ENCODE measurements at regions not wholly inside any gene's neighbourhood (a gene's known extent, or its start where the extent isn't known, plus 50 kb on each side); places are given as distances from the start of the nearest gene placed in this dataset.

DNA sequence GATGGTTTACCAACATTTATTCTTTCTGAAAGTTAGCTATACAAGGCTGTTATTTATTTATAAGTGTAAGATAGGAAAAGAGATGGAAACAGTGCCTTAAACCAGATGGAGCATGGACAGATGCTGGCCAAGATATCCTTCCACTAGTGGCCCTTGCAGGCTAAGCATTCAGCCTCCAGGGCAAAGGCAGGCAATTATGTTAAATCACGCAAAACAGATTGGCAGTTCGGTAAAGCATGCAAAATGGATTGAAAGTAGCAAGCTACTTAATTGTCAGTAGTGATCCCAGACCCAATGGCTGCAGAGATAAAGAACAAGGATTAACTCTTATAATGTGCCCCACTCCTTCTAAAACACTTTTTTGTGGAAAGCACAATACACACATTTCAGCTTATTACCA, 105.4 kb upstream of the MAP4K3 start:
- no peak for FAIRE-seq
- Histone ChIP-seq H3K4me3 (ENCODE audit: low read length in 3 of 3) (peak overlapping the region in 1 of 3 donors; percentile 19), H3K4me1 (ENCODE audit: control insufficient read depth in 2 of 3, insufficient read depth in 2 of 3, low read depth in 1 of 3, low read length in 3 of 3) (peaks cover 0 to 7% (median 6%) of the 10 kb centered on the region in 3 donors), H3K27ac (ENCODE audit: low read depth in 2 of 2, low read length in 2 of 2) (peak overlapping the region in 1 of 2 donors; percentile 15), H3K36me3 (ENCODE audit: control insufficient read depth in 2 of 3, insufficient read depth in 3 of 3, low read length in 3 of 3) (no peaks in the 10 kb centered on the region), H3K27me3 (ENCODE audit: control insufficient read depth, insufficient read depth, low read length) (no peaks in the 10 kb centered on the region), H3K9ac (ENCODE audit: low read length in 3 of 3) (no peak overlapping the region), H3K9me3 (ENCODE audit: control insufficient read depth in 2 of 3, insufficient read depth in 1 of 3, low read length in 3 of 3) (no peaks in the 10 kb centered on the region)
- TF ChIP-seq, protein P1, sequence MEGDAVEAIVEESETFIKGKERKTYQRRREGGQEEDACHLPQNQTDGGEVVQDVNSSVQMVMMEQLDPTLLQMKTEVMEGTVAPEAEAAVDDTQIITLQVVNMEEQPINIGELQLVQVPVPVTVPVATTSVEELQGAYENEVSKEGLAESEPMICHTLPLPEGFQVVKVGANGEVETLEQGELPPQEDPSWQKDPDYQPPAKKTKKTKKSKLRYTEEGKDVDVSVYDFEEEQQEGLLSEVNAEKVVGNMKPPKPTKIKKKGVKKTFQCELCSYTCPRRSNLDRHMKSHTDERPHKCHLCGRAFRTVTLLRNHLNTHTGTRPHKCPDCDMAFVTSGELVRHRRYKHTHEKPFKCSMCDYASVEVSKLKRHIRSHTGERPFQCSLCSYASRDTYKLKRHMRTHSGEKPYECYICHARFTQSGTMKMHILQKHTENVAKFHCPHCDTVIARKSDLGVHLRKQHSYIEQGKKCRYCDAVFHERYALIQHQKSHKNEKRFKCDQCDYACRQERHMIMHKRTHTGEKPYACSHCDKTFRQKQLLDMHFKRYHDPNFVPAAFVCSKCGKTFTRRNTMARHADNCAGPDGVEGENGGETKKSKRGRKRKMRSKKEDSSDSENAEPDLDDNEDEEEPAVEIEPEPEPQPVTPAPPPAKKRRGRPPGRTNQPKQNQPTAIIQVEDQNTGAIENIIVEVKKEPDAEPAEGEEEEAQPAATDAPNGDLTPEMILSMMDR (IDR thresholded peaks at IDR 0.05; ENCODE audit: borderline replicate concordance, extremely low read depth, insufficient read depth) = no peak
- intact Hi-C loops (cut with DNase I) = no loop called here
- DNase-seq = peak in 4 of 5 donors; percentile 42 to 71 (median 59)

DNA sequence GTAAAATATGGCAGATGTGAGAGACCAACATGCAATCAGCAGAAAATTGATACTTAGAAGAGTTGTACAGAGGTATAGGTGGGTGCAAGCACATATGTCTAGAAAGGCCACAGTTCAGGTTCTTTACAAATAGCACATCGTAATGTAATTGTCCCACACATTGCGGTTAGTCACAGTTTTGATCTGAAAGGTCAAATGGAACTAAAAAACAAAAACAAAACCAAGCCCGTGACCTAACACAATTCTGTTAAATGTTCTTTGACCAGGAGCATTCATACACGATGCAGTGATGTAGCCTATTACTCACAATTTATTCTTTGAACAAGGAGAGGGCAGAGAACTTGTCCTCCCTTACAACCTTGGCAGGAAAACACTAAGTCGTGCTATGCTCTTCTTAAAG, 108.9 kb upstream of the MAP4K3 start:
- H3K36me3 ChIP-seq (ENCODE audit: control insufficient read depth in 2 of 3, insufficient read depth in 3 of 3, low read length in 3 of 3) = no peaks in the 10 kb centered on the region
- H3K9ac ChIP-seq (ENCODE audit: low read length in 3 of 3) = no peak overlapping the region
- no peak overlapping the region for H3K4me3 ChIP-seq (ENCODE audit: low read length in 3 of 3)
- FAIRE-seq = no peak
- H3K27me3 ChIP-seq (ENCODE audit: control insufficient read depth, insufficient read depth, low read length) = no peaks in the 10 kb centered on the region
- H3K9me3 ChIP-seq (ENCODE audit: control insufficient read depth in 2 of 3, insufficient read depth in 1 of 3, low read length in 3 of 3) = no peaks in the 10 kb centered on the region
- TF ChIP-seq, protein P1 (IDR thresholded peaks at IDR 0.05; ENCODE audit: borderline replicate concordance, extremely low read depth, insufficient read depth) = no peak
- intact Hi-C loops (cut with DNase I) = no loop called here
- H3K27ac ChIP-seq (ENCODE audit: low read depth in 2 of 2, low read length in 2 of 2) = no peak overlapping the region
- DNase-seq = no peak
- H3K4me1 ChIP-seq (ENCODE audit: control insufficient read depth in 2 of 3, insufficient read depth in 2 of 3, low read depth in 1 of 3, low read length in 3 of 3) = peaks cover 0 to 12% (median 10%) of the 10 kb centered on the region in 3 donors

DNA sequence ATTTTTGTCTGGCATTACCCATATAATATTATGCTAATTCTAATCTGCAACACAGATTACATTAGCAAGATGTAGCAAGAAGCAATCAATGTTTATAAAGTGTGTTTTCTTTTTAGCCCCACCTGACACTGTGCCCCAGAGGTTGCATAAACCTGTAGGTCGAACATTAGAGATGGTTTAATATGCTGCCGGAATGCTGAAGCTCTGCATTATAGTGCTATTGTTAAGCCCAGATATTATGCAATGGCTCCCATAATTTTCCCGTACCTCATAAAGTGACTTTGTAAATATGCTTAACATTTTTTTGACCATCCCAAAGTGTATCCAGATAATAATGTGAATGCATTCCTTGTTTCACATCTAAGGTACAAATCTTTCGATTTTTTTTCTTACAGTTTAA, 109.3 kb upstream of the MAP4K3 start:
- H3K36me3 ChIP-seq (ENCODE audit: control insufficient read depth in 2 of 3, insufficient read depth in 3 of 3, low read length in 3 of 3) = no peaks in the 10 kb centered on the region
- no peaks in the 10 kb centered on the region for H3K9me3 ChIP-seq (ENCODE audit: control insufficient read depth in 2 of 3, insufficient read depth in 1 of 3, low read length in 3 of 3)
- H3K27me3 ChIP-seq (ENCODE audit: control insufficient read depth, insufficient read depth, low read length) = no peaks in the 10 kb centered on the region
- no peak overlapping the region for H3K4me3 ChIP-seq (ENCODE audit: low read length in 3 of 3)
- no peak overlapping the region for H3K9ac ChIP-seq (ENCODE audit: low read length in 3 of 3)
- peak overlapping the region in 1 of 2 donors; percentile 18 for H3K27ac ChIP-seq (ENCODE audit: low read depth in 2 of 2, low read length in 2 of 2)
- H3K4me1 ChIP-seq (ENCODE audit: control insufficient read depth in 2 of 3, insufficient read depth in 2 of 3, low read depth in 1 of 3, low read length in 3 of 3) = peaks cover 0 to 11% (median 10%) of the 10 kb centered on the region in 3 donors
- intact Hi-C loops (cut with DNase I) = no loop called here
- FAIRE-seq = no peak
- TF ChIP-seq, protein P1 (IDR thresholded peaks at IDR 0.05; ENCODE audit: borderline replicate concordance, extremely low read depth, insufficient read depth) = no peak
- no peak for DNase-seq

DNA sequence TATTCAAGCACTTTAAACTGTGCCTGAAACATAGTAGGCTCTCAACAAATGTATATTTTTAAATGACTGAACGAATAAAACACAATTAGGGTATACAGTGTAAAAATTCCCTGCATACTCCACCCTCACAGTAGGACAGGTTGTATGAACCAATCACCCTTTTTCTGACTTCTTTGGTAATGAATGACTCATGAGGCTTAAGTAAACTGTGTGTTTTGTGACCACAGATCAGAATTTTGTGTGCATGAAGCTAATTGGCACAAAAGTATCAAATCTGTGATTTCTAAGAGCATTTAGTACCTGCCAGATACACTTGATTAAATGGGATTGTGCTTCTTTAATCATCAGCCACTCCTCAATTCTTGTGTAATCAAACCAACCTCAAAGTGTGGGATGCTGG, 109.9 kb upstream of the MAP4K3 start:
- Histone ChIP-seq H3K9ac (ENCODE audit: low read length in 3 of 3) (no peak overlapping the region), H3K27ac (ENCODE audit: low read depth in 2 of 2, low read length in 2 of 2) (peak overlapping the region in 1 of 2 donors; percentile 2), H3K36me3 (ENCODE audit: control insufficient read depth in 2 of 3, insufficient read depth in 3 of 3, low read length in 3 of 3) (no peaks in the 10 kb centered on the region), H3K4me3 (ENCODE audit: low read length in 3 of 3) (no peak overlapping the region), H3K9me3 (ENCODE audit: control insufficient read depth in 2 of 3, insufficient read depth in 1 of 3, low read length in 3 of 3) (no peaks in the 10 kb centered on the region), H3K27me3 (ENCODE audit: control insufficient read depth, insufficient read depth, low read length) (no peaks in the 10 kb centered on the region), H3K4me1 (ENCODE audit: control insufficient read depth in 2 of 3, insufficient read depth in 2 of 3, low read depth in 1 of 3, low read length in 3 of 3) (peaks cover 0 to 8% (median 7%) of the 10 kb centered on the region in 3 donors)
- TF ChIP-seq, protein P1 (IDR thresholded peaks at IDR 0.05; ENCODE audit: borderline replicate concordance, extremely low read depth, insufficient read depth) = no peak
- FAIRE-seq = no peak
- DNase-seq = no peak
- intact Hi-C loops (cut with DNase I) = no loop called here

Measured in kidney (tissue), 13 donors.